Smooth muscle cell (in vitro differentiated cells): ENCODE measurements at regions not wholly inside any gene's neighbourhood (a gene's known extent, or its start where the extent isn't known, plus 50 kb on each side); places are given as distances from the start of the nearest gene placed in this dataset.

ENCODE experiments used
- DNase-seq: peaks from one replicate; lab custom pipeline; 2025; ENCODE audit not compliant: unreplicated experiment; lab: John Stamatoyannopoulos, UW
- H2AFZ ChIP-seq: fragments of 200-600 bp; sonication (generic); 2 replicates; pipeline ENCODE4 v1.6.0; 2016; ENCODE audit warnings: antibody characterized with exemption, low read depth, mild to moderate bottlenecking
- H3F3A ChIP-seq: fragments of 200-600 bp; sonication (generic); 2 replicates; pipeline ENCODE4 v1.6.0; 2017; ENCODE audit warnings: antibody characterized with exemption, low read depth
- H3K27ac ChIP-seq: fragments of 200-600 bp; sonication (generic); 2 replicates; pipeline ENCODE4 v1.5.1; 2016; ENCODE audit warnings: low read depth, mild to moderate bottlenecking
- H3K27me3 ChIP-seq: fragments of 200-600 bp; sonication (generic); 2 replicates; pipeline ENCODE4 v1.6.1; 2016; ENCODE audit warnings: low read depth, mild to moderate bottlenecking
- H3K36me3 ChIP-seq: fragments of 200-600 bp; sonication (generic); 2 replicates; pipeline ENCODE4 v1.5.1; 2016; ENCODE audit warnings: low read depth
- H3K4me1 ChIP-seq: fragments of 200-600 bp; sonication (generic); 2 replicates; pipeline ENCODE4 v1.5.1; 2016; ENCODE audit warnings: low read depth
- H3K4me2 ChIP-seq: fragments of 200-600 bp; sonication (generic); 2 replicates; pipeline ENCODE4 v1.6.0; 2016; ENCODE audit warnings: mild to moderate bottlenecking
- H3K4me3 ChIP-seq: fragments of 200-600 bp; sonication (generic); 2 replicates; pipeline ENCODE4 v1.5.1; 2016; ENCODE audit warnings: mild to moderate bottlenecking
- H3K79me2 ChIP-seq: fragments of 200-600 bp; sonication (generic); 2 replicates; pipeline ENCODE4 v1.6.0; 2016; ENCODE audit warnings: low read depth, mild to moderate bottlenecking
- H3K9ac ChIP-seq: fragments of 200-600 bp; sonication (generic); 2 replicates; pipeline ENCODE4 v1.6.0; 2016; ENCODE audit warnings: low read depth
- H3K9me3 ChIP-seq: fragments of 200-600 bp; sonication (generic); replicated peaks from 2 replicates; pipeline ENCODE4 v1.5.1; 2016; ENCODE audit warnings: low read depth
- H4K20me1 ChIP-seq: fragments of 200-600 bp; sonication (generic); 2 replicates; pipeline ENCODE4 v1.6.0; 2016; ENCODE audit warnings: low read depth
- CTCF ChIP-seq: fragments of 200-600 bp; sonication (generic); IDR thresholded peaks from 2 replicates; pipeline ENCODE4 v1.5.1; 2017; ENCODE audit warnings: borderline replicate concordance, mild to moderate bottlenecking, antibody characterized with exemption; ENCODE audit not compliant: insufficient read depth, poor library complexity, severe bottlenecking
- WGBS: methylation state at CpG from one replicate; pipeline ENCODE4 v1.1.7; 2016; ENCODE audit warnings: low lambda C conversion rate; 5-methylcytosine and 5-hydroxymethylcytosine counted together

DNA sequence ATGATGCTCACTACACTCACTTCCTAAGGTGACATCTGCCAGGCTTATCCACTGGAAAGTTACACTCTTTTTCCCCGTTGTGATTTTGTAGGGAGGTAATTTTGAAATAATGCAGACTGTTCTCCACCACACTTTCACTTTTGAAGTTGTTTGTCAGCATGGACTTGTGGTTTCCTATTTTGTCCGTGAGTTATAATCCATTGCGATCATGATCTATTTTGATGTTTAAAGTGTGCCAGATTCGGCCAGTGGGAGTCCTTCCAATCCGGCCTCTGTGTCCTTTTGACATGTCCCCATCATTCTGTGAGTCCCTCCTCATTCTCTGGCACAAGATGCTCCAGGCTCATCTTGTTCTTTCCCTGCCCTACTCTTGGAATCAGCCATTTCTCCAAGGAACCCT lies 211.3 kb upstream of the KLF4 start:
- H2AFZ ChIP-seq: no peak overlapping the region
- DNase-seq: no peak
- no peaks in the 10 kb centered on the region for H3K36me3 ChIP-seq
- H3K4me1 ChIP-seq: no peaks in the 10 kb centered on the region
- no peaks in the 10 kb centered on the region for H4K20me1 ChIP-seq
- no peaks in the 10 kb centered on the region for H3K9me3 ChIP-seq
- H3K79me2 ChIP-seq: no peaks in the 10 kb centered on the region
- H3F3A ChIP-seq: no peaks in the 10 kb centered on the region
- TF ChIP-seq CTCF: no peak
- 70% methylated on average over 5 of the region's 5 CpGs for WGBS
- H3K4me2 ChIP-seq: no peak overlapping the region
- no peak overlapping the region for H3K4me3 ChIP-seq
- H3K9ac ChIP-seq: no peak overlapping the region
- H3K27me3 ChIP-seq: no peaks in the 10 kb centered on the region
- no peak overlapping the region for H3K27ac ChIP-seq

DNA sequence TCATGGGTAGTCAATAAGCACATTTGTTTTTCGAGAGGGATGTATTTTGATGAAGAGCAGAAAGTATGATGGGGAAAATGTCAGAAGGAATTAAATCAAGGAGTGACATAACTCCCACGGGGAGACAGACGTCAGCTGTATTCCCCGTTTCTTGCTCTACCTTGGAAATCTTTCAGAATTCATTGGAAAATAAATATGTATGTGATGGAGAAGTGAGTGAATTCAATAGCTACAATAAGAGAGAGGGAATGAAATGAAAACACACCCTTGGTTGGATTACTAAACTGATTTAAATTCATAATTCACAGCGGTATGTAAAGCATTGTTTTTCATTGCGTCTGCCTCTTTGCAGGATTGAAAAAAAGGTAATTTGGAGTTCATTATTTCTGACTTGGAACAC lies 209.7 kb upstream of the KLF4 start:
- Histone ChIP-seq H3K27ac (no peak overlapping the region), H3K79me2 (no peaks in the 10 kb centered on the region), H4K20me1 (no peaks in the 10 kb centered on the region), H3F3A (no peaks in the 10 kb centered on the region), H2AFZ (no peak overlapping the region), H3K27me3 (no peaks in the 10 kb centered on the region), H3K9me3 (no peaks in the 10 kb centered on the region), H3K4me2 (no peak overlapping the region), H3K9ac (no peak overlapping the region), H3K36me3 (no peaks in the 10 kb centered on the region), H3K4me3 (no peak overlapping the region), H3K4me1 (no peaks in the 10 kb centered on the region)
- no peak for TF ChIP-seq CTCF
- DNase-seq: no peak
- 80% methylated on average over 6 of the region's 6 CpGs for WGBS

DNA sequence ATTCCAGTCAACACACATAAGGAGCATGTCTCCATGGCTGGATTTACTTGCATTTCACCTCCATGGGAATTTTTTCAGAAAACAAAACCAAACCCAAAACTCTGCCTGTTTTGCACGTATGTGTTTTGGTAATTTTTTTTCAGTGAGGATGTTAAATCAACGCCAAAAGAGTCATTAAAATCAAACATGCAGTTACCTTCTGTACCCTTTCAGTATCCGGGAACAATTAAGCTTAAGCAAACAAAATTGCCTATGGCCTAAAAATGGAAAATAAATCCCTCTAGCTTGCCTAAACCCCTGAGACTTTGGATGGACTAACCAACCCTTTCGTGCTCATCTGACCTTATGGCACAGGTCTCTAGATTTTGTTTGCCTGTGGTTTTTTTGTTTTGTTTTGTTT lies 209.2 kb upstream of the KLF4 start:
- no peak for TF ChIP-seq CTCF
- Histone ChIP-seq H3K4me2 (no peak overlapping the region), H3K9ac (no peak overlapping the region), H4K20me1 (no peaks in the 10 kb centered on the region), H3K79me2 (no peaks in the 10 kb centered on the region), H2AFZ (no peak overlapping the region), H3K4me1 (no peaks in the 10 kb centered on the region), H3K27me3 (no peaks in the 10 kb centered on the region), H3F3A (no peaks in the 10 kb centered on the region), H3K9me3 (no peaks in the 10 kb centered on the region), H3K27ac (no peak overlapping the region), H3K4me3 (no peak overlapping the region), H3K36me3 (no peaks in the 10 kb centered on the region)
- WGBS: 65% methylated on average over 4 of the region's 4 CpGs
- no peak for DNase-seq

GRCh38 chr9:107696302-107696701 lies 206.7 kb upstream of the KLF4 start:
- no peak for TF ChIP-seq CTCF

More at GRCh38 chr9:107696302-107696701, 206.7 kb upstream of the KLF4 start:
- Histone ChIP-seq H3K4me2 (no peak overlapping the region), H3K4me1 (no peaks in the 10 kb centered on the region), H3K27ac (no peak overlapping the region), H2AFZ (no peak overlapping the region), H3F3A (no peaks in the 10 kb centered on the region), H3K36me3 (no peaks in the 10 kb centered on the region), H3K79me2 (no peaks in the 10 kb centered on the region), H3K27me3 (no peaks in the 10 kb centered on the region), H3K9me3 (no peaks in the 10 kb centered on the region), H4K20me1 (no peaks in the 10 kb centered on the region), H3K9ac (no peak overlapping the region), H3K4me3 (no peak overlapping the region)
- DNase-seq: no peak
- 96% methylated on average over 5 of the region's 5 CpGs for WGBS
